Vagina (tissue), 2 donors: ENCODE measurements at regions not wholly inside any gene's neighbourhood (a gene's known extent, or its start where the extent isn't known, plus 50 kb on each side); places are given as distances from the start of the nearest gene placed in this dataset.

Experiments used
- POLR2A ChIP-seq, 2 donors: fragments of 450-650 bp; IDR thresholded peaks; one replicate each; pipeline ENCODE4 v1.6.1; 2017; ENCODE audit warnings: antibody characterized with exemption in 2 of 2, mild to moderate bottlenecking in 2 of 2, moderate library complexity in 2 of 2
- POLR2AphosphoS5 ChIP-seq, 2 donors: sonication (generic); formaldehyde crosslinking; IDR thresholded peaks; one replicate each; pipeline ENCODE4 v1.9.0; 2017; ENCODE audit warnings: antibody characterized with exemption in 2 of 2, mild to moderate bottlenecking in 2 of 2, low read depth in 1 of 2; ENCODE audit not compliant: insufficient read depth in 1 of 2
- TF ChIP-seq, protein P1 (sequence below), 3 experiments: fragments of 450-650 bp in 2 of 3; fragments of 200-600 bp in 1 of 3; sonication (generic) in 1 of 3; IDR thresholded peaks; one replicate each; pipeline ENCODE4 v1.5.1; 2017 to 2019; ENCODE audit warnings: antibody characterized with exemption in 3 of 3, mild to moderate bottlenecking in 2 of 3, moderate library complexity in 2 of 3

DNA sequence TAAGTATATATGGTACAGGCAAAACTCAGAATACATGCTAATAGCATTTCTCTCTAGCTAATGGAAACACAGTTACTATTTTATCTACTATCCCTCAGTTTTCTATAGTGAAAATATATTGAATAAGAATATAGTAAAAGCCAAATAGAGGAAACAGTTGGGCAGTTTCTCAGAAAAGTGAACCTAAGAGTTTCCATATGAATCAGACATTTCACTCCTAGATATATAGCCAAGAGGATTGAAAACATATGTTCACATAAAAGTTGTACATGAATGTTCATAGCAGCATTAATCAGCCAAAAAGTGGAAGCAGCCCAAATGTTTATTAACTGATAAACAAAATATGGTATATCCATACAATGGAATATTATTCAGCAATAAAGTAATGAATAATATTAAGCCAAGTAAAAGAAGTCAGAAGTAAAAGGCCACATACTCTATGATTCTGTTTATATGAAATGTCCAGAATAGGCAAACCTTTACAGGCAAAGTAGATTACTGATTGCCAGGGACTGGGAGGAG, 134.6 kb downstream of the CYB561 start:
- TF ChIP-seq, protein P1, sequence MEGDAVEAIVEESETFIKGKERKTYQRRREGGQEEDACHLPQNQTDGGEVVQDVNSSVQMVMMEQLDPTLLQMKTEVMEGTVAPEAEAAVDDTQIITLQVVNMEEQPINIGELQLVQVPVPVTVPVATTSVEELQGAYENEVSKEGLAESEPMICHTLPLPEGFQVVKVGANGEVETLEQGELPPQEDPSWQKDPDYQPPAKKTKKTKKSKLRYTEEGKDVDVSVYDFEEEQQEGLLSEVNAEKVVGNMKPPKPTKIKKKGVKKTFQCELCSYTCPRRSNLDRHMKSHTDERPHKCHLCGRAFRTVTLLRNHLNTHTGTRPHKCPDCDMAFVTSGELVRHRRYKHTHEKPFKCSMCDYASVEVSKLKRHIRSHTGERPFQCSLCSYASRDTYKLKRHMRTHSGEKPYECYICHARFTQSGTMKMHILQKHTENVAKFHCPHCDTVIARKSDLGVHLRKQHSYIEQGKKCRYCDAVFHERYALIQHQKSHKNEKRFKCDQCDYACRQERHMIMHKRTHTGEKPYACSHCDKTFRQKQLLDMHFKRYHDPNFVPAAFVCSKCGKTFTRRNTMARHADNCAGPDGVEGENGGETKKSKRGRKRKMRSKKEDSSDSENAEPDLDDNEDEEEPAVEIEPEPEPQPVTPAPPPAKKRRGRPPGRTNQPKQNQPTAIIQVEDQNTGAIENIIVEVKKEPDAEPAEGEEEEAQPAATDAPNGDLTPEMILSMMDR (IDR thresholded peaks at IDR 0.05), result no peak
- TF ChIP-seq POLR2AphosphoS5 (IDR thresholded peaks at IDR 0.05; ENCODE audit: insufficient read depth in 1 of 2, low read depth in 1 of 2) (no peak), POLR2A (IDR thresholded peaks at IDR 0.05) (no peak)
